ENCODE measurements at regions not wholly inside any gene's neighbourhood (a gene's known extent, or its start where the extent isn't known, plus 50 kb on each side); places are given as distances from the start of the nearest gene placed in this dataset.
A peak's percentile ranks its signal among the peaks of the same experiment; 100 is the strongest.

- Histone ChIP-seq H3K27ac (ENCODE audit: low read depth, low read length) (no peak overlapping the region), H3K4me3 (replicated peaks in 1 of 2; ENCODE audit: low read depth in 1 of 2, low read length in 2 of 2) (no peak overlapping the region), H3K79me2 (ENCODE audit: insufficient read depth, low read length) (no peaks in the 10 kb centered on the region), H4K20me1 (ENCODE audit: insufficient read depth) (no peaks in the 10 kb centered on the region), H2AFZ (ENCODE audit: low read depth, low read length, poor library complexity, severe bottlenecking) (peak overlapping the region; percentile 75), H3K9ac (ENCODE audit: low read length) (no peak overlapping the region), H3K4me2 (ENCODE audit: low read length) (no peak overlapping the region; the same call in 1 of the 2 replicates), H3K36me3 (ENCODE audit: control insufficient read depth in 1 of 2, insufficient read depth in 2 of 2, low read length in 2 of 2) (no peaks in the 10 kb centered on the region), H3K9me2 (ENCODE audit: insufficient read depth) (no peaks in the 10 kb centered on the region), H3K27me3 (ENCODE audit: insufficient read depth, low read length) (no peaks in the 10 kb centered on the region), H3K4me1 (ENCODE audit: control insufficient read depth in 1 of 2, insufficient read depth in 2 of 2, low read length in 2 of 2) (peaks cover 0 to 17% of the 10 kb centered on the region in 2 experiments; a peak in 3 of 4 replicates), H3K9me3 (ENCODE audit: control insufficient read depth in 1 of 2, insufficient read depth in 1 of 2, low read depth in 1 of 2, low read length in 2 of 2) (no peaks in the 10 kb centered on the region)
- TF ChIP-seq, protein P1, sequence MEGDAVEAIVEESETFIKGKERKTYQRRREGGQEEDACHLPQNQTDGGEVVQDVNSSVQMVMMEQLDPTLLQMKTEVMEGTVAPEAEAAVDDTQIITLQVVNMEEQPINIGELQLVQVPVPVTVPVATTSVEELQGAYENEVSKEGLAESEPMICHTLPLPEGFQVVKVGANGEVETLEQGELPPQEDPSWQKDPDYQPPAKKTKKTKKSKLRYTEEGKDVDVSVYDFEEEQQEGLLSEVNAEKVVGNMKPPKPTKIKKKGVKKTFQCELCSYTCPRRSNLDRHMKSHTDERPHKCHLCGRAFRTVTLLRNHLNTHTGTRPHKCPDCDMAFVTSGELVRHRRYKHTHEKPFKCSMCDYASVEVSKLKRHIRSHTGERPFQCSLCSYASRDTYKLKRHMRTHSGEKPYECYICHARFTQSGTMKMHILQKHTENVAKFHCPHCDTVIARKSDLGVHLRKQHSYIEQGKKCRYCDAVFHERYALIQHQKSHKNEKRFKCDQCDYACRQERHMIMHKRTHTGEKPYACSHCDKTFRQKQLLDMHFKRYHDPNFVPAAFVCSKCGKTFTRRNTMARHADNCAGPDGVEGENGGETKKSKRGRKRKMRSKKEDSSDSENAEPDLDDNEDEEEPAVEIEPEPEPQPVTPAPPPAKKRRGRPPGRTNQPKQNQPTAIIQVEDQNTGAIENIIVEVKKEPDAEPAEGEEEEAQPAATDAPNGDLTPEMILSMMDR (IDR thresholded peaks at IDR 0.05 in 2 of 3, conservative IDR thresholded peaks at IDR 0.05 in 1 of 3; ENCODE audit: borderline replicate concordance in 1 of 3, insufficient read depth in 1 of 3, low read depth in 2 of 3, low read length in 2 of 3): peak; percentile 52 to 81 (median 72); a peak in 5 of 6 replicates
- TF ChIP-seq YY1 (IDR thresholded peaks at IDR 0.05; ENCODE audit: extremely low read depth, insufficient replicate concordance, low read depth, low read length) (no peak), REST (IDR thresholded peaks at IDR 0.05; ENCODE audit: low read depth) (no peak), ZFX (IDR thresholded peaks at IDR 0.05) (no peak), RAD21 (IDR thresholded peaks at IDR 0.05; ENCODE audit: low read depth) (peak; percentile 91), ELF1 (IDR thresholded peaks at IDR 0.05; ENCODE audit: borderline replicate concordance, low read depth) (no peak), JUND (IDR thresholded peaks at IDR 0.05) (peak; percentile 20; the same call in 1 of the 2 replicates), ATF3 (IDR thresholded peaks at IDR 0.05) (no peak), MAX (IDR thresholded peaks at IDR 0.05) (no peak), SP1 (IDR thresholded peaks at IDR 0.05; ENCODE audit: low read depth) (peak; percentile 68), FOSL1 (IDR thresholded peaks at IDR 0.05; ENCODE audit: low read depth) (no peak), SIN3A (IDR thresholded peaks at IDR 0.05; ENCODE audit: low read depth) (no peak), POLR2AphosphoS5 (IDR thresholded peaks at IDR 0.05; ENCODE audit: low read depth, low read length) (no peak)
- DNase-seq (ENCODE audit: low read depth, low spot score) (peak; percentile 90), ATAC-seq (peak; percentile 98)
- ChIA-PET POLR2A (no interaction called here), RAD21 (ENCODE audit: low non-redundant PET in 1 of 2, low total read pairs in 2 of 2, uncharacterized antibody in 2 of 2, unreplicated experiment in 2 of 2) (interaction anchor here (0.6 to 1.3 kb wide), 2 partner anchors 896 to 1097 kb away, joined by 3 to 9 read pairs; no protein-coding TSS in a partner anchor), CTCF (interaction anchor here (0.6 to 3.5 kb wide), 18 partner anchors 9 to 949 kb away, joined by 3 to 37 read pairs (median 4); no protein-coding TSS in a partner anchor)
- intact Hi-C loops (cut with micrococcal nuclease): loop anchor here (1.0 to 10.0 kb wide), 5 partner anchors 346 to 1029 kb away; partner anchors contain the start of gene SCAF11
- no TSS peak for BruUV-seq (replicated peaks)
Observed at GRCh38 chr12:47021298-47021697, 58.1 kb upstream of the PCED1B start.
